ENCODE measurements at regions not wholly inside any gene's neighbourhood (a gene's known extent, or its start where the extent isn't known, plus 50 kb on each side); places are given as distances from the start of the nearest gene placed in this dataset.

GRCh38 chr22:47257566-47257965 is 495.1 kb downstream of the TBC1D22A start:
- Histone ChIP-seq H3K9me3 (ENCODE audit: control insufficient read depth in 1 of 2, low read length in 2 of 2) (peaks cover 0 to 7% of the 10 kb centered on the region in 2 donors), H3K4me1 (ENCODE audit: control insufficient read depth in 1 of 2, insufficient read depth in 2 of 2, low read length in 2 of 2) (no peaks in the 10 kb centered on the region)

GRCh38 chr22:47251911-47252310 is 489.5 kb downstream of the TBC1D22A start:
- Histone ChIP-seq H3K4me1 (ENCODE audit: control insufficient read depth in 1 of 2, insufficient read depth in 2 of 2, low read length in 2 of 2) (no peaks in the 10 kb centered on the region), H3K27me3 (ENCODE audit: low read depth, low read length) (no peaks in the 10 kb centered on the region), H3K9me3 (ENCODE audit: control insufficient read depth in 1 of 2, low read length in 2 of 2) (peaks cover 0 to 7% of the 10 kb centered on the region in 2 donors)

More at GRCh38 chr22:47257566-47257965, 495.1 kb downstream of the TBC1D22A start:
- no peaks in the 10 kb centered on the region for H3K27me3 ChIP-seq (ENCODE audit: low read depth, low read length)
- no peak overlapping the region for H3K27ac ChIP-seq (ENCODE audit: low read length)
- no peaks in the 10 kb centered on the region for H3K36me3 ChIP-seq (ENCODE audit: control insufficient read depth in 1 of 2, insufficient read depth in 2 of 2, low read length in 2 of 2)
- no peak overlapping the region for H3K4me3 ChIP-seq (ENCODE audit: low read depth in 1 of 2, low read length in 2 of 2)

GRCh38 chr22:47250995-47251765 is 488.7 kb downstream of the TBC1D22A start:
- no peak overlapping the region for H3K4me3 ChIP-seq (ENCODE audit: low read depth in 1 of 2, low read length in 2 of 2)

More at GRCh38 chr22:47251911-47252310, 489.5 kb downstream of the TBC1D22A start:
- no peak overlapping the region for H3K27ac ChIP-seq (ENCODE audit: low read length)
- H3K4me3 ChIP-seq (ENCODE audit: low read depth in 1 of 2, low read length in 2 of 2), result no peak overlapping the region
- H3K36me3 ChIP-seq (ENCODE audit: control insufficient read depth in 1 of 2, insufficient read depth in 2 of 2, low read length in 2 of 2), result no peaks in the 10 kb centered on the region

GRCh38 chr22:47249370-47249928 is 487.0 kb downstream of the TBC1D22A start:
- no peaks in the 10 kb centered on the region for H3K4me1 ChIP-seq (ENCODE audit: control insufficient read depth in 1 of 2, insufficient read depth in 2 of 2, low read length in 2 of 2)
- no peaks in the 10 kb centered on the region for H3K27me3 ChIP-seq (ENCODE audit: low read depth, low read length)
- peaks cover 0 to 7% of the 10 kb centered on the region in 2 donors for H3K9me3 ChIP-seq (ENCODE audit: control insufficient read depth in 1 of 2, low read length in 2 of 2)
- H3K4me3 ChIP-seq (ENCODE audit: low read depth in 1 of 2, low read length in 2 of 2), result no peak overlapping the region
- no peaks in the 10 kb centered on the region for H3K36me3 ChIP-seq (ENCODE audit: control insufficient read depth in 1 of 2, insufficient read depth in 2 of 2, low read length in 2 of 2)
- H3K27ac ChIP-seq (ENCODE audit: low read length), result no peak overlapping the region

More at GRCh38 chr22:47250995-47251765, 488.7 kb downstream of the TBC1D22A start:
- peaks cover 0 to 7% of the 10 kb centered on the region in 2 donors for H3K9me3 ChIP-seq (ENCODE audit: control insufficient read depth in 1 of 2, low read length in 2 of 2)
- no peaks in the 10 kb centered on the region for H3K36me3 ChIP-seq (ENCODE audit: control insufficient read depth in 1 of 2, insufficient read depth in 2 of 2, low read length in 2 of 2)
- H3K4me1 ChIP-seq (ENCODE audit: control insufficient read depth in 1 of 2, insufficient read depth in 2 of 2, low read length in 2 of 2), result no peaks in the 10 kb centered on the region
- H3K27ac ChIP-seq (ENCODE audit: low read length), result no peak overlapping the region
- no peaks in the 10 kb centered on the region for H3K27me3 ChIP-seq (ENCODE audit: low read depth, low read length)

GRCh38 chr22:47248925-47249324 is 486.5 kb downstream of the TBC1D22A start:
- no peaks in the 10 kb centered on the region for H3K27me3 ChIP-seq (ENCODE audit: low read depth, low read length)
- no peaks in the 10 kb centered on the region for H3K36me3 ChIP-seq (ENCODE audit: control insufficient read depth in 1 of 2, insufficient read depth in 2 of 2, low read length in 2 of 2)
- H3K27ac ChIP-seq (ENCODE audit: low read length), result no peak overlapping the region

GRCh38 chr22:47247579-47248240 is 485.3 kb downstream of the TBC1D22A start:
- H3K4me1 ChIP-seq (ENCODE audit: control insufficient read depth in 1 of 2, insufficient read depth in 2 of 2, low read length in 2 of 2), result no peaks in the 10 kb centered on the region
- peaks cover 0 to 3% of the 10 kb centered on the region in 2 donors for H3K9me3 ChIP-seq (ENCODE audit: control insufficient read depth in 1 of 2, low read length in 2 of 2)
- H3K36me3 ChIP-seq (ENCODE audit: control insufficient read depth in 1 of 2, insufficient read depth in 2 of 2, low read length in 2 of 2), result no peaks in the 10 kb centered on the region
- no peak overlapping the region for H3K27ac ChIP-seq (ENCODE audit: low read length)
- H3K4me3 ChIP-seq (ENCODE audit: low read depth in 1 of 2, low read length in 2 of 2), result no peak overlapping the region
- no peaks in the 10 kb centered on the region for H3K27me3 ChIP-seq (ENCODE audit: low read depth, low read length)

More at GRCh38 chr22:47248925-47249324, 486.5 kb downstream of the TBC1D22A start:
- Histone ChIP-seq H3K4me3 (ENCODE audit: low read depth in 1 of 2, low read length in 2 of 2) (no peak overlapping the region), H3K9me3 (ENCODE audit: control insufficient read depth in 1 of 2, low read length in 2 of 2) (peaks cover 0 to 7% of the 10 kb centered on the region in 2 donors), H3K4me1 (ENCODE audit: control insufficient read depth in 1 of 2, insufficient read depth in 2 of 2, low read length in 2 of 2) (no peaks in the 10 kb centered on the region)

- H3K27me3 ChIP-seq (ENCODE audit: low read depth, low read length), result no peaks in the 10 kb centered on the region
- peaks cover 0 to 3% of the 10 kb centered on the region in 2 donors for H3K9me3 ChIP-seq (ENCODE audit: control insufficient read depth in 1 of 2, low read length in 2 of 2)
- no peak overlapping the region for H3K27ac ChIP-seq (ENCODE audit: low read length)
- H3K4me1 ChIP-seq (ENCODE audit: control insufficient read depth in 1 of 2, insufficient read depth in 2 of 2, low read length in 2 of 2), result no peaks in the 10 kb centered on the region
- no peak overlapping the region for H3K4me3 ChIP-seq (ENCODE audit: low read depth in 1 of 2, low read length in 2 of 2)
- H3K36me3 ChIP-seq (ENCODE audit: control insufficient read depth in 1 of 2, insufficient read depth in 2 of 2, low read length in 2 of 2), result no peaks in the 10 kb centered on the region
Observed at GRCh38 chr22:47245786-47246185, 483.3 kb downstream of the TBC1D22A start.

GRCh38 chr22:47245286-47245685 is 482.8 kb downstream of the TBC1D22A start:
- no peak overlapping the region for H3K4me3 ChIP-seq (ENCODE audit: low read depth in 1 of 2, low read length in 2 of 2)
- peaks cover 0 to 3% of the 10 kb centered on the region in 2 donors for H3K9me3 ChIP-seq (ENCODE audit: control insufficient read depth in 1 of 2, low read length in 2 of 2)
- H3K27ac ChIP-seq (ENCODE audit: low read length), result no peak overlapping the region
- no peaks in the 10 kb centered on the region for H3K4me1 ChIP-seq (ENCODE audit: control insufficient read depth in 1 of 2, insufficient read depth in 2 of 2, low read length in 2 of 2)
- H3K27me3 ChIP-seq (ENCODE audit: low read depth, low read length), result no peaks in the 10 kb centered on the region
- no peaks in the 10 kb centered on the region for H3K36me3 ChIP-seq (ENCODE audit: control insufficient read depth in 1 of 2, insufficient read depth in 2 of 2, low read length in 2 of 2)

- Histone ChIP-seq H3K4me1 (ENCODE audit: control insufficient read depth in 1 of 2, insufficient read depth in 2 of 2, low read length in 2 of 2) (no peaks in the 10 kb centered on the region), H3K27ac (ENCODE audit: low read length) (no peak overlapping the region), H3K36me3 (ENCODE audit: control insufficient read depth in 1 of 2, insufficient read depth in 2 of 2, low read length in 2 of 2) (no peaks in the 10 kb centered on the region), H3K27me3 (ENCODE audit: low read depth, low read length) (no peaks in the 10 kb centered on the region), H3K4me3 (ENCODE audit: low read depth in 1 of 2, low read length in 2 of 2) (no peak overlapping the region), H3K9me3 (ENCODE audit: control insufficient read depth in 1 of 2, low read length in 2 of 2) (peaks cover 0 to 3% of the 10 kb centered on the region in 2 donors)
Observed at GRCh38 chr22:47240116-47240515, 477.7 kb downstream of the TBC1D22A start.

- Histone ChIP-seq H3K4me1 (ENCODE audit: control insufficient read depth in 1 of 2, insufficient read depth in 2 of 2, low read length in 2 of 2) (no peaks in the 10 kb centered on the region), H3K27ac (ENCODE audit: low read length) (no peak overlapping the region), H3K36me3 (ENCODE audit: control insufficient read depth in 1 of 2, insufficient read depth in 2 of 2, low read length in 2 of 2) (no peaks in the 10 kb centered on the region), H3K27me3 (ENCODE audit: low read depth, low read length) (no peaks in the 10 kb centered on the region), H3K4me3 (ENCODE audit: low read depth in 1 of 2, low read length in 2 of 2) (no peak overlapping the region), H3K9me3 (ENCODE audit: control insufficient read depth in 1 of 2, low read length in 2 of 2) (peaks cover 0 to 3% of the 10 kb centered on the region in 2 donors)
Observed at GRCh38 chr22:47239474-47239860, 477.0 kb downstream of the TBC1D22A start.

- Histone ChIP-seq H3K36me3 (ENCODE audit: control insufficient read depth in 1 of 2, insufficient read depth in 2 of 2, low read length in 2 of 2) (no peaks in the 10 kb centered on the region), H3K9me3 (ENCODE audit: control insufficient read depth in 1 of 2, low read length in 2 of 2) (peaks cover 0 to 3% of the 10 kb centered on the region in 2 donors), H3K27me3 (ENCODE audit: low read depth, low read length) (no peaks in the 10 kb centered on the region), H3K27ac (ENCODE audit: low read length) (no peak overlapping the region), H3K4me1 (ENCODE audit: control insufficient read depth in 1 of 2, insufficient read depth in 2 of 2, low read length in 2 of 2) (no peaks in the 10 kb centered on the region), H3K4me3 (ENCODE audit: low read depth in 1 of 2, low read length in 2 of 2) (no peak overlapping the region)
Observed at GRCh38 chr22:47238690-47239473, 476.4 kb downstream of the TBC1D22A start.

Measured in muscle layer of duodenum (tissue), 2 donors.